ENCODE measurements at regions not wholly inside any gene's neighbourhood (a gene's known extent, or its start where the extent isn't known, plus 50 kb on each side); places are given as distances from the start of the nearest gene placed in this dataset.

DNA sequence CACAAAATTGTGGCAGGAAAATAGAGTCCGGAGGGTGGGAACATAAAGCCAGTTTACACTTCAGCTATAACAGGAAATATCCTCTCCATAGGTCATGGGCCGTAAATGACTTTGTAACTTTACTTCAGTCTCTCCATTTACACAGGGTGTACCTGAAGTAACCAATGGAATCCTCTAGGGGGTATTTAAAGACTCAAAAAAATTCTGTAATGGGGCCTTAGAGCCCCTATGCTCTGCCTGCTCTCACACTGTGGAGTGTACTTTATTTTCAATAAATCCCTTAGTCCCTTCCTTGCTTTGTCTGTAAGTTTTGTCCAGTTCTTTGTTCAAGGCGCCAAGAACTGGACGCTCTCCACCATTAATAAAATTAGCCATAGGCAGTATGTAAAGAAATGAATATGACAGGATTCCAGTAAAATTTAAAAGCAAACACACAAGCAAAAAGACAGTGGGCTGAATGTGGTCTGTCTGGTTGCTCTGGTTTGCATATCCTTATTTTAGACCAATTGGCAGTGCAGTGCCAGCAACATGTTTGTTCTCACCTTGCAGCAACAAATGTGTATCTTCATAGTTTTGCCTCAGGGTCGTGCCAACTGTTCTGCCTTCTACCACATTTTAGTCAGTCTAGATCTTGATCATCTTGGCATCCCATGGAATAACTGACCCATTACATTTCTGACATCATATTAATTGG is 801.5 kb upstream of the SPRY2 start:
- CTCF ChIA-PET: no interaction called here
- Histone ChIP-seq H3K9me3 (ENCODE audit: control insufficient read depth, insufficient read depth, low read depth, low read length) (no peaks in the 10 kb centered on the region), H3K4me1 (ENCODE audit: control insufficient read depth, insufficient read depth, low read length) (no peaks in the 10 kb centered on the region), H3K4me3 (ENCODE audit: low read depth, low read length) (no peak overlapping the region), H3K36me3 (ENCODE audit: control insufficient read depth in 2 of 2, insufficient read depth in 1 of 2, low read length in 2 of 2) (no peaks in the 10 kb centered on the region), H3K27ac (ENCODE audit: extremely low read depth, low read depth, low read length) (no peak overlapping the region)
- no peak for TF ChIP-seq ZNF23 (tag by site-specific recombination; IDR thresholded peaks at IDR 0.05; ENCODE audit: borderline replicate concordance)
- no peak for TF ChIP-seq ZSCAN23 (tag by site-specific recombination; IDR thresholded peaks at IDR 0.05)
- POLR2A ChIA-PET: no interaction called here

DNA sequence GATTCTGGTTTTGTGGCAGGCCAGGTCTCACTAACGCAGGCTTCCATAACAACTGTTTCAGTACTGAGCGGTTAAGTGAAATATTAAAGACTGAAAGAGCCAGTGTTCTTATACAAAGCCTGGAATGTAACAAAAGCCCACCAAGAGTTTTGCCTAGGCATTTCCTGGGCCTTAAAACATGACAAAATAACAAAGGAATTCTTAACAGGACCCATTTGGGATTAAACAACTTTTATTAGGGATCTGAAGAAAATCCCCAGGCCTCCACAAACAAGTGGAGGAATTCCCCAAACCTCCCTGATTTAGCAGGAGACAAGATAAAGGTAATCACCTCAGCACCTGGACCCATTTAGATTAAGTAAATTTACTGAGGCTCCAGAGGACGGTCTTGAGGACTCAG is 799.7 kb upstream of the SPRY2 start:
- CTCF ChIA-PET: no interaction called here
- no peaks in the 10 kb centered on the region for H3K4me1 ChIP-seq (ENCODE audit: control insufficient read depth, insufficient read depth, low read length)
- H3K9me3 ChIP-seq (ENCODE audit: control insufficient read depth, insufficient read depth, low read depth, low read length): no peaks in the 10 kb centered on the region
- no peaks in the 10 kb centered on the region for H3K36me3 ChIP-seq (ENCODE audit: control insufficient read depth in 2 of 2, insufficient read depth in 1 of 2, low read length in 2 of 2)
- H3K27ac ChIP-seq (ENCODE audit: extremely low read depth, low read depth, low read length): no peak overlapping the region
- TF ChIP-seq, protein P1, sequence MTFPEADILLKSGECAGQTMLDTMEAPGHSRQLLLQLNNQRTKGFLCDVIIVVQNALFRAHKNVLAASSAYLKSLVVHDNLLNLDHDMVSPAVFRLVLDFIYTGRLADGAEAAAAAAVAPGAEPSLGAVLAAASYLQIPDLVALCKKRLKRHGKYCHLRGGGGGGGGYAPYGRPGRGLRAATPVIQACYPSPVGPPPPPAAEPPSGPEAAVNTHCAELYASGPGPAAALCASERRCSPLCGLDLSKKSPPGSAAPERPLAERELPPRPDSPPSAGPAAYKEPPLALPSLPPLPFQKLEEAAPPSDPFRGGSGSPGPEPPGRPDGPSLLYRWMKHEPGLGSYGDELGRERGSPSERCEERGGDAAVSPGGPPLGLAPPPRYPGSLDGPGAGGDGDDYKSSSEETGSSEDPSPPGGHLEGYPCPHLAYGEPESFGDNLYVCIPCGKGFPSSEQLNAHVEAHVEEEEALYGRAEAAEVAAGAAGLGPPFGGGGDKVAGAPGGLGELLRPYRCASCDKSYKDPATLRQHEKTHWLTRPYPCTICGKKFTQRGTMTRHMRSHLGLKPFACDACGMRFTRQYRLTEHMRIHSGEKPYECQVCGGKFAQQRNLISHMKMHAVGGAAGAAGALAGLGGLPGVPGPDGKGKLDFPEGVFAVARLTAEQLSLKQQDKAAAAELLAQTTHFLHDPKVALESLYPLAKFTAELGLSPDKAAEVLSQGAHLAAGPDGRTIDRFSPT (tag by site-specific recombination; IDR thresholded peaks at IDR 0.05): no peak
- TF ChIP-seq, protein P2, sequence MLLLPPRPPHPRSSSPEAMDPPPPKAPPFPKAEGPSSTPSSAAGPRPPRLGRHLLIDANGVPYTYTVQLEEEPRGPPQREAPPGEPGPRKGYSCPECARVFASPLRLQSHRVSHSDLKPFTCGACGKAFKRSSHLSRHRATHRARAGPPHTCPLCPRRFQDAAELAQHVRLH (tag by site-specific recombination; IDR thresholded peaks at IDR 0.05): no peak
- TF ChIP-seq ZNF404 (tag by site-specific recombination; IDR thresholded peaks at IDR 0.05): no peak
- no peak for TF ChIP-seq ZNF366 (tag by site-specific recombination; conservative IDR thresholded peaks at IDR 0.05)
- TF ChIP-seq ZNF133 (tag by site-specific recombination; IDR thresholded peaks at IDR 0.05): no peak
- no peak for TF ChIP-seq ZNF132 (tag by site-specific recombination; IDR thresholded peaks at IDR 0.05; ENCODE audit: borderline replicate concordance)
- no peak for TF ChIP-seq ZFP3 (tag by site-specific recombination; IDR thresholded peaks at IDR 0.05; ENCODE audit: low read depth)
- no peak for TF ChIP-seq ZNF501 (tag by site-specific recombination; IDR thresholded peaks at IDR 0.05)
- TF ChIP-seq ZNF157 (tag by site-specific recombination; IDR thresholded peaks at IDR 0.05): no peak
- TF ChIP-seq, protein P3, sequence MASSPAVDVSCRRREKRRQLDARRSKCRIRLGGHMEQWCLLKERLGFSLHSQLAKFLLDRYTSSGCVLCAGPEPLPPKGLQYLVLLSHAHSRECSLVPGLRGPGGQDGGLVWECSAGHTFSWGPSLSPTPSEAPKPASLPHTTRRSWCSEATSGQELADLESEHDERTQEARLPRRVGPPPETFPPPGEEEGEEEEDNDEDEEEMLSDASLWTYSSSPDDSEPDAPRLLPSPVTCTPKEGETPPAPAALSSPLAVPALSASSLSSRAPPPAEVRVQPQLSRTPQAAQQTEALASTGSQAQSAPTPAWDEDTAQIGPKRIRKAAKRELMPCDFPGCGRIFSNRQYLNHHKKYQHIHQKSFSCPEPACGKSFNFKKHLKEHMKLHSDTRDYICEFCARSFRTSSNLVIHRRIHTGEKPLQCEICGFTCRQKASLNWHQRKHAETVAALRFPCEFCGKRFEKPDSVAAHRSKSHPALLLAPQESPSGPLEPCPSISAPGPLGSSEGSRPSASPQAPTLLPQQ (tag by site-specific recombination; IDR thresholded peaks at IDR 0.05): no peak
- TF ChIP-seq, protein P4, sequence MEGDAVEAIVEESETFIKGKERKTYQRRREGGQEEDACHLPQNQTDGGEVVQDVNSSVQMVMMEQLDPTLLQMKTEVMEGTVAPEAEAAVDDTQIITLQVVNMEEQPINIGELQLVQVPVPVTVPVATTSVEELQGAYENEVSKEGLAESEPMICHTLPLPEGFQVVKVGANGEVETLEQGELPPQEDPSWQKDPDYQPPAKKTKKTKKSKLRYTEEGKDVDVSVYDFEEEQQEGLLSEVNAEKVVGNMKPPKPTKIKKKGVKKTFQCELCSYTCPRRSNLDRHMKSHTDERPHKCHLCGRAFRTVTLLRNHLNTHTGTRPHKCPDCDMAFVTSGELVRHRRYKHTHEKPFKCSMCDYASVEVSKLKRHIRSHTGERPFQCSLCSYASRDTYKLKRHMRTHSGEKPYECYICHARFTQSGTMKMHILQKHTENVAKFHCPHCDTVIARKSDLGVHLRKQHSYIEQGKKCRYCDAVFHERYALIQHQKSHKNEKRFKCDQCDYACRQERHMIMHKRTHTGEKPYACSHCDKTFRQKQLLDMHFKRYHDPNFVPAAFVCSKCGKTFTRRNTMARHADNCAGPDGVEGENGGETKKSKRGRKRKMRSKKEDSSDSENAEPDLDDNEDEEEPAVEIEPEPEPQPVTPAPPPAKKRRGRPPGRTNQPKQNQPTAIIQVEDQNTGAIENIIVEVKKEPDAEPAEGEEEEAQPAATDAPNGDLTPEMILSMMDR (tag by site-specific recombination; IDR thresholded peaks at IDR 0.05): no peak
- no peak for TF ChIP-seq KLF10 (tag by site-specific recombination; IDR thresholded peaks at IDR 0.05)
- TF ChIP-seq, protein P5, sequence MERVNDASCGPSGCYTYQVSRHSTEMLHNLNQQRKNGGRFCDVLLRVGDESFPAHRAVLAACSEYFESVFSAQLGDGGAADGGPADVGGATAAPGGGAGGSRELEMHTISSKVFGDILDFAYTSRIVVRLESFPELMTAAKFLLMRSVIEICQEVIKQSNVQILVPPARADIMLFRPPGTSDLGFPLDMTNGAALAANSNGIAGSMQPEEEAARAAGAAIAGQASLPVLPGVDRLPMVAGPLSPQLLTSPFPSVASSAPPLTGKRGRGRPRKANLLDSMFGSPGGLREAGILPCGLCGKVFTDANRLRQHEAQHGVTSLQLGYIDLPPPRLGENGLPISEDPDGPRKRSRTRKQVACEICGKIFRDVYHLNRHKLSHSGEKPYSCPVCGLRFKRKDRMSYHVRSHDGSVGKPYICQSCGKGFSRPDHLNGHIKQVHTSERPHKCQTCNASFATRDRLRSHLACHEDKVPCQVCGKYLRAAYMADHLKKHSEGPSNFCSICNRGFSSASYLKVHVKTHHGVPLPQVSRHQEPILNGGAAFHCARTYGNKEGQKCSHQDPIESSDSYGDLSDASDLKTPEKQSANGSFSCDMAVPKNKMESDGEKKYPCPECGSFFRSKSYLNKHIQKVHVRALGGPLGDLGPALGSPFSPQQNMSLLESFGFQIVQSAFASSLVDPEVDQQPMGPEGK (tag by site-specific recombination; IDR thresholded peaks at IDR 0.05): no peak
- no peak for TF ChIP-seq ZNF530 (tag by site-specific recombination; IDR thresholded peaks at IDR 0.05; ENCODE audit: low read depth)
- no peak for TF ChIP-seq TRIM28 (IDR thresholded peaks at IDR 0.05; ENCODE audit: borderline replicate concordance, low read length)
- POLR2A ChIA-PET: no interaction called here
- no peak overlapping the region for H3K4me3 ChIP-seq (ENCODE audit: low read depth, low read length)
